ENCODE measurements at regions not wholly inside any gene's neighbourhood (a gene's known extent, or its start where the extent isn't known, plus 50 kb on each side); places are given as distances from the start of the nearest gene placed in this dataset.

- no peak for TF ChIP-seq CTCF (IDR thresholded peaks at IDR 0.05; ENCODE audit: low read depth, low read length, poor library complexity, severe bottlenecking)
- TF ChIP-seq EZH2phosphoT487 (IDR thresholded peaks at IDR 0.05; ENCODE audit: borderline replicate concordance, low read length): no peak
Observed at GRCh38 chr2:52537588-52537987, 1230.0 kb upstream of the CHAC2 start.

All from DOHH2 (cell line).